Kidney glomerular epithelial cell (primary cell): ENCODE measurements at regions not wholly inside any gene's neighbourhood (a gene's known extent, or its start where the extent isn't known, plus 50 kb on each side); places are given as distances from the start of the nearest gene placed in this dataset.

Experiments used
- DNase-seq: peaks from one replicate; lab custom pipeline; 2025; lab: John Stamatoyannopoulos, UW

GRCh38 chr1:239886266-239886665, 205.4 kb upstream of the FMN2 start:
- no peak for DNase-seq

DNA sequence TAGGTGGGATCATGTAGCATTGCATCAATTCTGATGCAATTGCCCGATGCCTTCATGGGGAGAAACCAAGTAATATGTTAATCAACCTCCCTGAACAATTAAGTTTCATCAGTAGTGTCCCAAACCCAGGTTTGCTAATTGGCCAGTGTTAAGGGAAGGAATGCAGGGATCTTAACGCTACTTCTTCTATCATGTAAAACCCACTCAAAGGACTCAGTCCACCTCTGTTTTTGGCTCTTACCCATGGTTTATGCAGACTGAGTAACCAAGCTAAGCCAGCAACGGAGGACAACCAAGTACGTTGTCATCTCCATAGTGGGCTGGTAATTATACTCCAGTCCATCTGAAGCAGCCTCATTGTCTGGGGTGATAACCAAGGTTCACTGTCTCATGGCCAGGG, 203.0 kb upstream of the FMN2 start:
- no peak for DNase-seq

DNA sequence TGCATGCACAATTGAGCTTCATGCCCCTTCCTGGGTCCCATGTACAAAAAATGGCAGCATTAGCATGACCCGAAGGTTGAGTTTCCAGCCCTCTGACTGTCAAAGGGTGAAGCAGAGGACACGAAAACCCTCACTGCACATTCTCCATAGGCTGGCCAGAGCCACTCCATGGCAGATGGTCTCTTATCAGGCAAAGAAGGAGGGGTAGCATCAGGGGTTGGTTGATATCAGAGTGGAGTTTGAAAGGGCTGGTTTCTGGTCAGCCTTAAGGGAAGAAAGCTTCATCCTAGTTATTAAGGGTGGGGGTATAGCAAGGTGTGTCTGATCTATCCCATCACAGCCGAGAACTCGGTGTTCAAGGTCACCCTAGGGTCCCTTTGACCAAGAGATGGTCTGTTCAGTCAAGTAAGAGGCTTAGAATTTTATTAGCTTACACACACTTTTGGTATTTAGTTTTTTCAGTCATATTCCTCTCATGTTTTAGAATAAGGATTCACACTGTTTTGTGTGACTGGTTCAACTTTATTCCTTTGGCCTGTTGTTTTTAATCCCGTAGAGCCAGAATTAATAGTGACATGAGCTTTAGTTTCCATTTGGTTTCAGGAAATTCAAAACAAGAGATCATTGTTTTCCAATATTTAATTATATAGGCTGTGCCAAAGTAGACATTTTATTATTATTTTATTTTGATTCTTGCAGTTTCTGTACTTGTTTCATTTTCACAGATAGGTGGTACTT, 199.9 kb upstream of the FMN2 start:
- no peak for DNase-seq

- no peak for DNase-seq
Observed at GRCh38 chr1:239892602-239893001, 199.1 kb upstream of the FMN2 start.

DNA sequence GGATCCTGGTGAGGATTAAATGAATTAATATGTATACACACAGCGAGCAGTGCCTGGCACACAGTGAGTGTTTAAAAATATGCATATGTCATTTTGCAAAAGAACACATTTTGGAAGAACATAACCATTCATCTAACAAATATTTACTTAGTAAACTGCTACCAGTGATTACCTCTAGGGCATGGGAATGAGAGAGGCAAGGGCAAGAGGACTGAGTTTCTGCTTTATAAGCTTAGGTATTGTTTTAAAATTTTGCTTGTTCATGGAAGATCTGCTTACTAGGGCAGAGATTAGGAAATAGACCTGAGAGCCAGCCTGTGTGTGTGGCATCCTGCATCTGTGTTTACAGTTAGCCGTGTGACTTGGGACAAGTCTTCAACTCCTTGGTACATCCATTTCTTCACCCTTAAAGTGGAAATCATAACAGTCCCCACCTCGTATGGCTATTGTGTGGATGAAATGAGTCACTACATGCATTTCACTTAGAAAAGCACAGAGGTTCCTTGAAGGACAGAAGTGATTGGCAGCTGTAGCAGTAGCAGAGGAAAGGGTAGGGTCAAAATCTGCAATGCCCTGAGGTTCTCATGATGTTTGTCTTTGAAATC, 198.5 kb upstream of the FMN2 start:
- no peak for DNase-seq

DNA sequence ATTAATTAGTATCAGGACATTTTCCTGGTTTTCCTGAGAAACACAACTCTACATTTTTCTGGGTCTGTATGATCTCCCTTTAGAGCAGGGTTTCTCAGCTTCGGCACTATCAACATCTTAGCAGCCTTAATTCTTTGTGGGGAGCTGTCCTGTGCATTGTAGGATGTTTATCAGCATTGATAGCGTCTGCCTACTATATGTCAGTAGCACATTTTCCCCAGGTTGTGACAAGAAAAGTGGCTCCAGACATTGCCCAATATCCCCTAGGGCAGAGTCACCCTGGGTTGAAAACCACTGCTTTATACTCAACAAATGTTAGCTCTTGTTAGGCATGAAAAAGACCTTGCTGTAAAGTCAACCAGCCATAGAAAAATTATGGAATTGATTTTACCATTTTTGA, 195.1 kb upstream of the FMN2 start:
- DNase-seq = no peak

- DNase-seq = no peak
Observed at GRCh38 chr1:239896980-239897379, 194.7 kb upstream of the FMN2 start.

- peak; percentile 16 for DNase-seq
Observed at GRCh38 chr1:239897458-239897857, 194.2 kb upstream of the FMN2 start.

DNA sequence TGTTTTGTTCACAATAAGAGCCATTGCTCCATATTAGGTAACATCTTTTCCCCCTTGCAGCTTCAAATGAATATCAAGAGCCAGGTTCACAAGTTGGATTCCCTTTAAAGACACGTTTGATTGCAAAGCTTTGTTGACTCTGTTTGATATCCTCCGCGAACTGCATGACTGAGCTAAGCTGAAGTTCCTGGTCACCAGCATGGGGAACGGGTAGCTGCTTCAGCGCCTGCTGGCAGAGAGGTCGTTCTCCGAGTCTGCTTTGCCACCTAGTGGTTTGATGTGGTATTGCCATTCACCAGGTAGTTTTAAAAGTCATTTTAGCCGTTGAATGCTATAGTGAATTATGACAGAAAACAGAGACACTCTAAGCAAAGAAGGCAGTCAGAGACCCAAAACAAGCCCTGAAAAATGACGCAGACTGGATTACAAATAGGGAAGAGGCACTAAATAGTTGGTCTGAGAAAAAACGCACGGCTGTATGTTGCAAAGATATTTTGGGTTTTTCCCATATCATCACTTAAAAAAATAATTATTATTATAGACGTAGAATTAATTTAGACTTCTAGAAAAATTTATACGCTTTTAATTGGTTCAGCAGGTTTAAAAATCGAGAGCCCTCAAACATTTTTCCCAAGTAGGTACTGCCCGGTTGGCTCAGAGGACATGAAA, 193.5 kb upstream of the FMN2 start:
- peak; percentile 75 for DNase-seq

DNA sequence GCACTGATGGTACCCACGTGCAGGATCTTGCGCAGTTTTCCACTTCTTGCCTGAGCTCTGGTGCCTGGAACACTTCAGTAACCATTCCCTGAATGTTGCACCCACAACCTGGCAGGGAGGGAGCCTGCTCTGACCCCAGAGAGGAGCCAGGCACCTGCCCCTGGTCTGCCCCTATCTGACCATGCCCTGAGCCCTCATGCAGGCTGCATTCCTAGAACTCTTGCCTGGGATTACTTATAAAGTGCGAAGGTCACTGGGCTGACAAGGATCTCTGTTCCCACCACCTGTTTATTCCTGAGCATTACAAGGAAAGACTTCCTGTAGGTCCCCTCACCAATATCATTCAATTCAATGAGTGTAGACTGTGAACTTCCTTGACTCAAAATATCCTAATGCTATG, 191.9 kb upstream of the FMN2 start:
- DNase-seq = no peak

- DNase-seq = no peak
Observed at GRCh38 chr1:239906394-239906793, 185.3 kb upstream of the FMN2 start.

GRCh38 chr1:239909898-239910297, 181.8 kb upstream of the FMN2 start:
- DNase-seq = no peak

DNA sequence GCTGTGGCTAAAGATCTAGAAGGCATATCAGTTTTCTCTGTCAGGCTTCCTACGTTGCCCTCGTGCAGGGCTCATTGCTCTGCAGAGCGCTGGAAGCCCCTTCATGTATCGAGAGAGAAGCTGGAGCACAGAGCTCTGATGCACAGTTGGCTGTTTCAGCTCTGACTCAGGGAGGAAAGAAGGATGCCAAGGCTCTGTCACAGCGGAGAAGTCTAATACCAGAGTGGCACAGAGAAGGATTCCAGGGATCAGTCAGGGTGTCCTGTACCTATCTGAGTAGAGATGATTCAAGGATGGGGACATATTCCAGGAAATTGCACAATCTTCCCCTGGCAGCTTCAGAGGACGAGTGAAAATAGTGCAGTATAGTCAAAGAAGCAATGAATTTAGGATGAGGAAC, 179.2 kb upstream of the FMN2 start:
- no peak for DNase-seq

GRCh38 chr1:239913141-239913585, 178.5 kb upstream of the FMN2 start:
- DNase-seq = no peak

- peak; percentile 44 for DNase-seq
Observed at GRCh38 chr1:239914751-239915231, 176.9 kb upstream of the FMN2 start.

GRCh38 chr1:239918634-239919033, 173.0 kb upstream of the FMN2 start:
- no peak for DNase-seq

DNA sequence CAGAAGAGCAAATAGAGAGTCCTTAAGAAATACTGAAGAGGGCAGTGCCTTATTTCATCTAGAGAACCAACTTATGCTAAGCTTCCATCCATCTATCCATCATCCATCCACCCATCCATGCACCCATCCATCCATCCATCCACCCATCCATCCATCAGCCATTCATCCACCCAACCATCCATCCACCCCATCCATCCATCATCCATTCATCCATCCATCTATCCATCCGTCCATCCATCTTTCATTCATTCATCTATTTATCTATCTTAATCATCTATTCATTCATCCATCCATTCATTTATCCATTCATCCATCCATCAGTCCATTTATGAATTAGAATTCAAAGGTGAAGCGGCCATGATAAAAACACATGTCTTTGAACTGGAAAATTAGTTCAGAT, 171.5 kb upstream of the FMN2 start:
- DNase-seq = no peak

- DNase-seq = no peak
Observed at GRCh38 chr1:239922778-239923522, 168.7 kb upstream of the FMN2 start.

DNA sequence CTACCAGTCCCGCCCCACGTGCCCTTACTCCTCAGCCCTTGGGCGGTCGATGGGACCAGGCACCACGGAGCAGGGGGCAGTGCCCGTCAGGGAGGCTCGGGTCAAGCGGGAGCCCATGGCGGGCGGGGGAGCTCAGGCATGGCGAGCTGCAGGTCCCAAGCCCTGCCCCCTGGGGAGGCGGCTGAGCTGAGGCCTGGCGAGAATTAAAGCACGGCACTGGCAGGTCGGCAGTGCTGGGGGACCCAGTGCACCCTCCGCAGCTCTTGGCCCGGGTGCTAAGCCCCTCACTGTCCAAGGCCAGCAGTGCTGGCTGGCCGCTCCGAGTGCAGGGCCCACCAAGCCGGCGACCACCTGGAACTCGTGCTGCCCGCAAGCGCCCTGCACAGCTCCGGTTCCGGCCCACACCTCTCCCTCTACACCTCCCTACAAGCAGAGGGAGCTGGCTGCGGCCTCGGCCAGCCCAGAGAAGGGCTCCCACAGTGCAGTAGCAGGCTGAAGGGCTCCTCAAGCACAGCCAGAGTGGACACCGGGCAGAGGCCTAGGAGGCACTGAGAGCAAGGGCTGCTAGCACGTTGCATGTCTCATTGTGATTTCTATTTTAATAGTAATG, 166.8 kb upstream of the FMN2 start:
- no peak for DNase-seq

GRCh38 chr1:239926184-239926583, 165.5 kb upstream of the FMN2 start:
- no peak for DNase-seq

DNA sequence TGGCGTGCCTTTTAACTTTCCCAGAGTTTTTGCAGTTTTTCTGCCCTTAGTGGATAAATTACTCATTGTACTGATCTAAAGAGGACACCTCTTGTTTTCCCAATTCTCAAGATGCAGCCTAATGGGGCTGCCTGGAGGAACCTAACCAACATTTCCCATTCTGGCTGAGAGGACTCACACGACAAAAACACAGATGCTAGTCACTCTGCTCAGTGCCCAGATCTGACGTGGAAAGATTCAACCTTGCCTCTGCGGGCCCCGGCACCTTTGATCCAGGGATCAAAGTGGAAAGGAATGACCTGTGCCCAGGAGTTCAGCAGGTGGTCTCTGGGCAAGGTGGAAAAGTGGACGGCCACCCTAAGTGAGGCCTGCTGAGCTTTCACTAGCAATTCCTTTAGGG, 162.4 kb upstream of the FMN2 start:
- no peak for DNase-seq

GRCh38 chr1:239930686-239931262, 160.9 kb upstream of the FMN2 start:
- no peak for DNase-seq
